Epithelial cell of esophagus (primary cell): ENCODE measurements at regions not wholly inside any gene's neighbourhood (a gene's known extent, or its start where the extent isn't known, plus 50 kb on each side); places are given as distances from the start of the nearest gene placed in this dataset.

ENCODE experiments used
- DNase-seq: peaks from one replicate; pipeline ENCODE4 v3.0.0; 2010; ENCODE audit warnings: low read depth
- H3K4me3 ChIP-seq: 2 replicates; pipeline ENCODE4 v1.5.1; 2011; ENCODE audit warnings: mild to moderate bottlenecking, low read length, control low read depth
- TF ChIP-seq, protein P1 (sequence below): IDR thresholded peaks from 2 replicates; pipeline ENCODE4 v1.5.1; 2011; ENCODE audit warnings: low read depth, mild to moderate bottlenecking, low read length, control low read depth, inconsistent platforms; ENCODE audit not compliant: insufficient read depth; ENCODE audit errors: missing control alignments

DNA sequence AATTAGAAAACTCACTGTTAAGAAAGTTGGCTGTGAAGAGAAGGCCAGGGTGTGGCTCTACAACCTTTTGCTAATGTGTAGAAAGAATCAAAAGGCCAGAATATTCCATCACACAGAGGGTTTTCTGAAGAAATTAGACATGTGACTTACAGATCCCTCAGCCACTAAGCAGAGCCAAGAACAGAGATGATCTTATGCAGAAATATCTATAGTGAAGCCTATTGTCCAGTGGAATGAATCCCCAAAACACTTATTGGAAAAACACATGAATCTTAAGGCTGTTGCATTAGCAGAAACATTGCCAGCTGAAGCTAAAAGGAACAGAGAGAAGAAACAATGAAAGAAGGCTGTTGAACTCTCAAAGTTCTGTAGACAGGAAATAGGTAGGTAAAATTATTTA, 979.2 kb downstream of the MRPL39 start:
- no peak overlapping the region for H3K4me3 ChIP-seq
- TF ChIP-seq, protein P1, sequence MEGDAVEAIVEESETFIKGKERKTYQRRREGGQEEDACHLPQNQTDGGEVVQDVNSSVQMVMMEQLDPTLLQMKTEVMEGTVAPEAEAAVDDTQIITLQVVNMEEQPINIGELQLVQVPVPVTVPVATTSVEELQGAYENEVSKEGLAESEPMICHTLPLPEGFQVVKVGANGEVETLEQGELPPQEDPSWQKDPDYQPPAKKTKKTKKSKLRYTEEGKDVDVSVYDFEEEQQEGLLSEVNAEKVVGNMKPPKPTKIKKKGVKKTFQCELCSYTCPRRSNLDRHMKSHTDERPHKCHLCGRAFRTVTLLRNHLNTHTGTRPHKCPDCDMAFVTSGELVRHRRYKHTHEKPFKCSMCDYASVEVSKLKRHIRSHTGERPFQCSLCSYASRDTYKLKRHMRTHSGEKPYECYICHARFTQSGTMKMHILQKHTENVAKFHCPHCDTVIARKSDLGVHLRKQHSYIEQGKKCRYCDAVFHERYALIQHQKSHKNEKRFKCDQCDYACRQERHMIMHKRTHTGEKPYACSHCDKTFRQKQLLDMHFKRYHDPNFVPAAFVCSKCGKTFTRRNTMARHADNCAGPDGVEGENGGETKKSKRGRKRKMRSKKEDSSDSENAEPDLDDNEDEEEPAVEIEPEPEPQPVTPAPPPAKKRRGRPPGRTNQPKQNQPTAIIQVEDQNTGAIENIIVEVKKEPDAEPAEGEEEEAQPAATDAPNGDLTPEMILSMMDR = no peak
- no peak for DNase-seq

DNA sequence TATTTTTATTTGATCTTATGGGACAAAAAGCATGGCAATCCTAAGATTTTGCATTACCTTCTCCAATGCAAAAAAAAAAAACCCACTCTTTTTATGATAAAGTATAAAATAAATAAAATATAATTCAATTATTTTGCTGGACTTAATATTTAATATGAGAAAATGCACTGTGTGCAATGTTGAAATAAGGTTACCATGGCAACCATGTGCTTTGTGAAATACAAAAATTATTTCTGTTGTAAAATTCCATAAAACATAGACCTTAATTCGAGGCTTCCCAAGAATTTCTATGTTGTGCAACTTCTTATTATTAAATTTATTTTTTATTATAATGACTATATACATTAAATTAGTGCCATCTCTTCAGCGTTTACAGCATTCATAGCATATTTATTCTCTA, 989.5 kb downstream of the MRPL39 start:
- no peak overlapping the region for H3K4me3 ChIP-seq
- TF ChIP-seq, protein P1 = no peak

DNA sequence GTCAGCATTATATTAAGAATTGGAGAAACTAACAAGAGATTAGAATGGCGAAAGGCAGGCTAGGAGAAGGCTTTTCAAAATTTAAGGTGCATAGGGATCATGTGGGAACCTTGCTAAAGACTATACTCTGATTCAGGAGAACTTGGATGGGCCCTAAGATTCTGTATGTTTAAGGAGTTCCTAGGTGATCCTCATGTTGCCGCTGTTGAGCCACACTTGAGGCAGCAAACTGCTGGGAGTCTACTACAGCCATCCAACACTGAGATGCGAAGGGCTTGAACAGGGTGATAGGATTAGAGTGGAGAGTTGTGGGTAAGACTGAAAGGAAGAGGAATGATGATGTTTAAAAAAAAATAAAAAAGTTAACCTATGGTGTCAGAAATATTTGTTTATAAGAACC, 1013.2 kb downstream of the MRPL39 start:
- H3K4me3 ChIP-seq = no peak overlapping the region
- DNase-seq = no peak
- TF ChIP-seq, protein P1 = no peak

More for the DNA sequence above, 989.5 kb downstream of the MRPL39 start:
- DNase-seq = no peak

DNA sequence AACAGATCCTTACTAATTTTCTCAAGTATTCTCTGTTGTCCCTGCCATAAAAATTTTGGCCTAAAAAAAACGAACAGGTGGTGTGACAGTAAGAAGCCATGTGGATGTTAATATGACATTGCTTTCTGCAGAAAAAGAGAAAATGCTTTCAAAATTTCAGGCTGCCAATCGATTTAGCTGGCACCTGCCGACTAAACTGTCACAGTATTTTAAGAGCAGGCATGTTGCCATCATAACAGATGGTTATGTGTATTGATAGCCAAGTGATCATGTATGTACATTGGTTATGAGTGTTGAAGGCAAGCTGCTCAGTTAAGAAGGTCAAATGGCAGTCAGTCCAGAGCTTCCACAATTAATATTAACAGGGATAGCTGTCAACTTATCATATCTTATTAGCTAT, 1017.0 kb downstream of the MRPL39 start:
- H3K4me3 ChIP-seq = no peak overlapping the region
- TF ChIP-seq, protein P1 = no peak
- DNase-seq = no peak

DNA sequence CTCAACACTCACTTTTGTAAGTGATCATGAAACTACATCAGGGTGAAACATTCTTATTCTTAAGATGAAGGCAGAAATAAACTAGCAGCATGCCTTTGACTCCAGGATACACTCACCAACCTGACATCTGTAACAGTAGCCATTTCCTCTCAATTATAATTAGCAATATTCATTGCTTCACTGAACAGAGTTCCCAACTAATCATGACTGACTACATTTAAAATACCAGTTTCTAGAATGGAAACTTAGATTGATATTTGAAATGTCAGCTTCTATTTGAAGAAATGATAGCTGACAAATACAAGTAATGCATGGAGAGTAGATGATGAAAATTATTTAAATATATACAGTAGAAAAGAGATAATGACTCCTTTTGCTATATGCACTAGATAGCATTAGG, 1023.8 kb downstream of the MRPL39 start:
- H3K4me3 ChIP-seq = no peak overlapping the region
- TF ChIP-seq, protein P1 = no peak
- no peak for DNase-seq

DNA sequence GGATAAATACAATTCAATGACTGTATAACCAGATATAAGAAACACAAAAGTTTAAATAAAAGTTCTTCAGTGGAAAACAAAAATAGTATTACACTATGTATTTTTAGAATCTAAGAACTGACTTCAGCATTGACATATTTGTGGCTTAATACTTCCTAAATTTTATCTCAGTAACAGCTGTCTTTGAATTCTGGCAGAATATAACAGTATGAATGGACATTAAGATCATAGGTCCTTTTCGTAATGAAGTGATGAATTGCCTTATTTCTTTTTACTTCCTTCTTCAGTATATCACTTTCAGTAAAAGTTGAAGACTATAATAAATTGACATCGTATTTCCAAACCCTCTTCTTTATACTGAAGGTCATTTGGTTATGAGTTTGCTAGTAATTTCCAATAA, 1030.0 kb downstream of the MRPL39 start:
- TF ChIP-seq, protein P1 = no peak
- H3K4me3 ChIP-seq = no peak overlapping the region
- DNase-seq = no peak

DNA sequence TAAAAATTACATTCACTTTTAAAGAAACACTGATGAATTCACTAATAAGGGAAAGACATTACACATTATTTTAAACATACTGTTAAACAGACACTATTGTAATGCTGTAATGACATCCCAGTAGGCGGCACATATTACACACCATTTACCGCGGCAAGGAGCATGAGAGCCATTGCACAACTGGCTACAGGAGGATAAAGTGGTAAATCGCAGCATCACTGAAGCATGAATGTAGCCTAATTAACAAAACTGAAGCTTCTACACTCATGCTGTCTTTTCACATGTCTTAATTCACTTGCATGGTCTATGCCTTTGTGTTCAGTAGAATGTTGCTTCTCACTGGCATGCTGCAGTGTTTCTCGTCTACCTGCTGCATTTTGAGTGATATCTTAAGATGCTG, 1046.0 kb downstream of the MRPL39 start:
- no peak for DNase-seq
- H3K4me3 ChIP-seq = no peak overlapping the region
- TF ChIP-seq, protein P1 = no peak
